ENCODE measurements at regions not wholly inside any gene's neighbourhood (a gene's known extent, or its start where the extent isn't known, plus 50 kb on each side); places are given as distances from the start of the nearest gene placed in this dataset.

- TF ChIP-seq CTCF (IDR thresholded peaks at IDR 0.05; ENCODE audit: low read length) (no peak), EZH2phosphoT487 (IDR thresholded peaks at IDR 0.05; ENCODE audit: low read length) (no peak), EZH2 (optimal IDR thresholded peaks at IDR 0.05; ENCODE audit: low read depth, low read length) (no peak)
Observed at GRCh38 chr22:27317096-27317495, 484.5 kb downstream of the MN1 start.

Data from MM.1S (cell line).